ENCODE measurements at regions not wholly inside any gene's neighbourhood (a gene's known extent, or its start where the extent isn't known, plus 50 kb on each side); places are given as distances from the start of the nearest gene placed in this dataset.
"Not testable (repeated sequence)": the region's sequence is repeated elsewhere in the genome, so short reads cannot be mapped to it uniquely, and the experiment has no call there.

DNA sequence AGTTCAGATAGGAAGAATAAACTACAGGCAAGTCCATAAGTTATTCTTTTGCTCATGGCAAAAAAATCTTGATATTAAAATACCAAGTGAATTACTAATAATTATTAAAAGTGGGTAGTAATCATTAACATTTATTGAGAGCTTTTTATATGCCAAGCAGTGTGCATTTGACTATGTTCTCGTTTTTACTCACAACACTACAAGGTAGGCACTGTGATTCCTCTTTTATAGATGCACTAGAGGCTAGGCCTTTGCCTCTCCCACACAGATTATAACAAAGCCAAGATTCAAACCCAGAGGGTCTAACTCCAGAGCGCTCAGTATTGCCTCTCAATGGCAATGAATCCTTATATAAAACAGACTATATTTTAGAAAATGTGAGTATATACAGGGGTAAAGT lies 254.2 kb downstream of the NAF1 start:
- no peak for DNase-seq (ENCODE audit: insufficient read length, low spot score)
- no peak for FAIRE-seq
- no peak for TF ChIP-seq POLR2A (IDR thresholded peaks at IDR 0.05; ENCODE audit: low read depth, low read length)

DNA sequence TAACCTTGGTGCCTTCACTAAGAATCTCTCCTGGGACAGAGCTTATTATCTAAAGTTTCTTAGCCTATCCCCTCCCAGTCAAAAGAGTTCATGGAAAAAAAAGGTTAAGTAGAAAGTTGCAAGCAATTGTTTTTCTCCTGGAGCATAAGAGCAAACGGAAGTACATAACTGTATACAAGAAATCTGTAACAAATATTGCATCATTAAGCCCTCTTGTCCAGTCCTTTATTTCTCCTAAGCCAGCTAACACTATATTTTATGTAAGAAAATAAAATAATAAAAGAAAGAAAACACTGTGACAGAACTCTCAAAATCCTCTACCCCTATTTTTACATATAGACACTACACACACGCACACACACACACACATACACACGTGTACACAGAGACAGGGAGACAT lies 255.3 kb downstream of the NAF1 start:
- no peak for TF ChIP-seq POLR2A (IDR thresholded peaks at IDR 0.05; ENCODE audit: low read depth, low read length)
- FAIRE-seq, result no peak
- DNase-seq (ENCODE audit: insufficient read length, low spot score), result no peak

DNA sequence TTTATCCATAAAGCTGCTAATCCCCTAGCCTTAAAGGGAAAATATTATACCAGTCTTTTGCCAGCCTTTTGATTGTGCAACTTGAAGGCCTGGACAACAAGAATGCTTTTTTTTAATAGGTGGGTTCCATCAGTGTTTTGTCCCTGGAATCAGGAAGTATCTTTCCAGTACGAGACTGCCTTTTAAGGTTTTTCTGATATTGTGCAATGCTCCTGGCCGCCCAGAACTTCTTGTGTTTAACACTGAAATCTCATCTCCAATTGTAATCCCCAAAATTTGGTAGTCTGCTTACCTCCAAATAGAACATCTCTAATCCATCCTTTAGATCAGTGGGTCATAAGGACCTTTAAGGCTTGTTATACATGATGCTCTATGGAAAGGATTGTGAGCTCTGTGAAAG lies 256.7 kb downstream of the NAF1 start:
- no peak for TF ChIP-seq POLR2A (IDR thresholded peaks at IDR 0.05; ENCODE audit: low read depth, low read length)
- no peak for FAIRE-seq
- no peak for DNase-seq (ENCODE audit: insufficient read length, low spot score)

DNA sequence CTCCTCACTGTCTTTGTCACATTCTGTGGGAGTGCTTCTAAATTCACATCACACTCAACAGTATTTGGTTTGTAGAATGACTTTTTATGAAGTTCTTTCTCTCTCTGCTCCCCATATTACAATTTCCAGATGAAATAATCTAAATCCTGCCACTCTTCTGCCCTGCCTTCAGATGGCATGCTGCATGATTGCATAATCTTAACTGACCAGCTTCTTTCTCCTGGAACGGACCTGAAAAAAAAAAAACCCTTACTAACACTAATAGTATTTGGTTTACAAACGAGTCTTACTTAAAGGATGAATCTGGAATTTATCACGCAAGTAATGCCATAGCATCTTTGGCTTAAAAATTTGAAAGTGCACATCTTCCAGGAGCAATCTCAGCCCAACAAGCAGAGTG lies 272.3 kb downstream of the NAF1 start:
- FAIRE-seq (no peak), DNase-seq (ENCODE audit: insufficient read length, low spot score) (no peak)
- TF ChIP-seq POLR2A (IDR thresholded peaks at IDR 0.05; ENCODE audit: low read depth, low read length), result no peak

DNA sequence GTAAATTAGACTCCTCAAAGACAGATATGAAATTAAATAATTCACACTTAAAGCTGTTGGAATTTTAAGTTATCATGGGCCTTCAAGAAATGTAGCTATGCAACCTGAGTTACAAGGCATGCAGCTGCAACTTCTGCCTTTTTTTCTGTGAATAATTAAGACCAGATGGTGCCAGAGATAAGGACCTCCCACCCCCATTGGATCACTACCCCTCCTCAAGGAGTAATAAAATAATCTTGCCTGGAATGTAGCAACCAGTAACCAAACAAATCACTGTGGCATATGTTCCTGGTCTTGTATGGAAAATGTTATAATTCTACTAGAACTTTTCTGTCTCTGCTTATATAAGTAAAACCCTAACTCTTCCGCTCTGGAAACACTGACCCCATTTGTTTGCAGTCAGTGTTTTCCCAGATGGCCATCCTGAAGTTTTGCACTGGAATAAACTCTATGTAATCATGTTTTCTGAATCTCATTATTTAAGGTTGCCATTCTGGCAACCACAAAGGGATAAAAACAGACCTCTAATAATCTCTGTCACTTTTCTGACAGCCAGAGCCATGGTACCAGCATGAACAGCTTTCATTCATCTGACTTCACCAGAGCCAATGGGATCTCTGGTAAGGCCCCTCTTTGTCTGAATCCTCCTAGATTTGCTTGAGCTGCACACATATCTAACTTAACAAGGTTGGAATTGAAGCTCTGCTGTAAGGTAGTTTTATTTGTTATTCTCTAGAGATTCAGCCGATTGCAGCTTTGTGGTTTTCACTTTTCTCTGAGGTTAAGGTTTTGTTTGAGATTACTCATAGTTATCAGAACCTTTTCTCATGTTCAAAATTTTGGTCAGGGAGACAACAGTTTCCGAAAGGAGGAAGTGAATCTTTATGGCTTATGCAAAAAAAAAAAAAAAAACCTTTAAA lies 274.6 kb downstream of the NAF1 start:
- DNase-seq (ENCODE audit: insufficient read length, low spot score) (no peak), FAIRE-seq (no peak)
- no peak for TF ChIP-seq POLR2A (IDR thresholded peaks at IDR 0.05; ENCODE audit: low read depth, low read length)

DNA sequence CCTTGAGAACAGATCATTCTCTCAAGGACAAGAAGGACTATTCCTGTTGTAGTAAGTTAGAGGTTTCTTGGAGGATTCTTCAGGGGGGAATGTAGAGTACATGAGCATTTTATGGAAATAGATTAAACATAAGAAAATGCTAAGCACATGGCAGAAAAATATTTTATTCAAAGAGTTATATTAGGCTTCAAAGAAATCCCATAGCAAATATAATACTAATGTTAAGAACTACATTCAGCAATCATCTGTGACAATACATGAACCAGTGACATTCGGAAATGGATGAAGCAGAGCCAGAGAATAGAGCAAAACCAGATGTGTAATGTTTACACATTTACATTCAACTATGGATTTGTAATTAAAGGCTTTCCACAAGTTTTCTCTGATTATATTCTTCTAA lies 288.6 kb downstream of the NAF1 start:
- no peak for FAIRE-seq
- TF ChIP-seq POLR2A (IDR thresholded peaks at IDR 0.05; ENCODE audit: low read depth, low read length), result no peak
- no peak for DNase-seq (ENCODE audit: insufficient read length, low spot score)

DNA sequence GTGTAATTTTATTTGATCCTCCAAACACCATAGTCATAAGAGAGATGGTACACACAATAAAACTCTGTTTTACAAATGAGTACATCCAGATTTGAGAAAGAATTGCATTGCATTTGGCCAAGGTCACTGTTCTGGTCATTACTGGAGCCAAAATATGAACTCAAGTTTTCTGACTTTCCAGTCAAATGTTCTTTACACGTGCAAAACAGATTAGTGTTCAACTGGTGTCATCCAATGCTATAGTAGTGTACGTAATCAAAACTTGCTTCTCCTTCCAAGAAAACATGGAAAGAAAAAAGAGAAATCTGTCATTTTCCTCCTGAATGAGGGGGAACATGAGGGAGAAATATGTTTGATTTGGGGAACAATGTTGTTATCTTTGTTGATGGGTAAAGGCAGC lies 291.9 kb downstream of the NAF1 start:
- TF ChIP-seq POLR2A (IDR thresholded peaks at IDR 0.05; ENCODE audit: low read depth, low read length), result no peak
- DNase-seq (ENCODE audit: insufficient read length, low spot score), result no peak
- no peak for FAIRE-seq

DNA sequence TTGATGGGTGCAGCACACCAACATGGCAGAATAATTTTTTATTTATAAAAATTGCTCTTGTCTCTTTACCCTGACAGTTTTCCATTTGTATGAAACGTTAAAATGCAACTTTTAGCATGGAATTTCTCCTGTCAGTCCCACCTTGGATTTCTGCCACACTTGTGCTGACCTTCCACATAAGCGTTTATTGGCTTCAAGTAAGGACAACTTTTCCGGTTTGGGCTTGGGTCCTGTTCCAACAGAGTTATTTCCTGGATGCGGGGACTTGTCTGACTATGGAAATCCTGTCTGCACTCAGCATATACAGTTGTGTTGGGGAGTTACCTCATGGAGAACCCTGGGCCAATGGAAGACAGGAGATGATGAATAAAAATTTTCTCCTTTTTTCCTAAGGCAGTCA lies 294.7 kb downstream of the NAF1 start:
- no peak for TF ChIP-seq POLR2A (IDR thresholded peaks at IDR 0.05; ENCODE audit: low read depth, low read length)
- FAIRE-seq, result no peak
- DNase-seq (ENCODE audit: insufficient read length, low spot score), result no peak

DNA sequence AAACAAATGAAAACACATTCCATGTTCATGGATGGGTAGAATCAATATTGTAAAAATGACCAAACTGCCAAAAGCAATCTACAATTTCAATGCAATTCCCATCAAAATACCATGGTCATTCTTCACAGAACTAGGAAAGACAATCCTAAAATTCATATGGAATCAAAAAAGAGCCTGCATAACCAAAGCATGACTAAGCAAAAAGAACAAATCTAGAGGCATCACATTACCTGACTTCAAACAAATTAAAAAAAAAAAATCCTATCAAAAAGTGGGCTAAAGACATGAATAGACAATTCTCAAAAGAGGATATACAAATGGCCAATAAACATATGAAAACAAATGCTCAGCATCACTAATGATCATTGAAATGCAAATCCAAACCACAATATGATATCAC lies 297.5 kb downstream of the NAF1 start:
- TF ChIP-seq POLR2A (IDR thresholded peaks at IDR 0.05; ENCODE audit: low read depth, low read length), result no peak
- no peak for DNase-seq (ENCODE audit: insufficient read length, low spot score)
- FAIRE-seq, result no peak

DNA sequence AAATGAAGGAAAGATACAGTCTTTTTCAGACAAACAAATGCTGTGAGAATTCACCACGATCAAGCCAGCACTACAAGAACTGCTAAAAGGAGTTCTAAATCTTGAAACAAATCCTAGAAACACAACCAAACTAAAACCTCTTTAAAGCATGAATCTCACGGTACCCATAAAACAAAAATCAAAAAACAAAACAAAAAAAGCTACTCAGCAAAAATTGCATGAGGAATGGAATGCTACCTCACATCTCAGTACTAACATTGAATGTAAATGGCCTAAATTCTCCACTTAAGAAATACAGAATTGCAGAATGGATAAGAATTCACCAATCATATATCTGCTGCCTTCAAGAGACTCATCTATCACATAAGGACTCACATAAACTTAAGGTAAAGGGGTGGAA lies 300.1 kb downstream of the NAF1 start:
- DNase-seq (ENCODE audit: insufficient read length, low spot score), result no peak
- FAIRE-seq, result no peak
- no peak for TF ChIP-seq POLR2A (IDR thresholded peaks at IDR 0.05; ENCODE audit: low read depth, low read length)

DNA sequence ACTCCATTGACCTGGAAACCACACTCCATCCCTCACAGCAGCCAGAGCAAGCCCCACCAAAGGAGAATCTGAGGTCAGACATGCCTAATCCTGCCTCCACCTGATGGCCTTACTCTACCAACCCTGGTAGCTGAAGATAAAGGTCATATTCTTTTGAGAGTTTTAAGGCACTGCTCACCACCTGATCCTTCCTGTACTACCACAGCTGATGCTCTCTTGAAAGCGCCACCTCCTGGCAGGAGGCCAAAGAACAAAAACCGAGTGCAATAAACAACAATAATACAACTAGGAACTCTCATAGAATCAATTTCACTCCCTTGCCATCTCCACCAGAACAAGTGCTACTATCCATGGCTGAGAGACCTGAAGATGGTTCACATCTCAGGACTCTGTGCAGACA lies 301.6 kb downstream of the NAF1 start:
- no peak for FAIRE-seq
- TF ChIP-seq POLR2A (IDR thresholded peaks at IDR 0.05; ENCODE audit: low read depth, low read length), result no peak
- DNase-seq (ENCODE audit: insufficient read length, low spot score), result no peak

DNA sequence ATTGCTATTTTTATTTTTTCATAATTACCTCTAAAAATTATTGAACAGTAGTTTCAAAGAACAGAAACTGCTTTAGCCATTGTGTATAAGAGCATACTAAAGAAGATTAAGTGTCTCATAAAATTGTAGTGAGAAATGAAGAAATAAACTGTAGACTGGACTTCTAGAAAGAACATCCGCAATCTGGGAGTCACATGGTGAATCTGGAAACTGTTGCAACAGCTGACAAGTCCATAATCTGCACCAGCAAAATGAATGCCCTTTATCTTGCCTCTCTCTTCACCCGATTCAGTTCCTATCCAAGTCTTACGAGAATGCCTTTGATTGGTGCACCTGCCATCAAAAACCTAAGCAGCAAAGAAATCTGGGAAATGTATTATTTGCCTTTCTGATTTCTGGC lies 312.9 kb downstream of the NAF1 start:
- FAIRE-seq (no peak), DNase-seq (ENCODE audit: insufficient read length, low spot score) (no peak)
- TF ChIP-seq POLR2A (IDR thresholded peaks at IDR 0.05; ENCODE audit: low read depth, low read length), result no peak

DNA sequence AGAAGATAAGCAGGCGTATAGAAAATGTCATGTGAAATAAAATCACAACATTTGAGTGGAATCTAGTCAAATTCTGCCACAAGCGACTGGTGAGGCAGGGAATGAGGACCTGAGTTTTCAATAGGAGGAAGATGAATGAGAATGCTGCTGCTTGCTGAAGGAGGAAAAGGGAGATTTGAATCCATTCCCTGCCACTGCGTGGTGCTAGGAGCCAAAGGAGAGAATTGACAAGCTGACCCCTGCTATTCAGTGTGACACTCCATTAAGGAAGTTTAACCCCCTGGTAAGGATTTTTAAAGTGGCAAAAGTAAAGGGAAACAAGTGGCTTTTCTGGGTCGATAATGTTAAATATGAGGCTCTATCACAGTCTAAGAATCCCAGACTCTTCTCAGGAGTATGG lies 314.0 kb downstream of the NAF1 start:
- FAIRE-seq (no peak), DNase-seq (ENCODE audit: insufficient read length, low spot score) (no peak)
- no peak for TF ChIP-seq POLR2A (IDR thresholded peaks at IDR 0.05; ENCODE audit: low read depth, low read length)

DNA sequence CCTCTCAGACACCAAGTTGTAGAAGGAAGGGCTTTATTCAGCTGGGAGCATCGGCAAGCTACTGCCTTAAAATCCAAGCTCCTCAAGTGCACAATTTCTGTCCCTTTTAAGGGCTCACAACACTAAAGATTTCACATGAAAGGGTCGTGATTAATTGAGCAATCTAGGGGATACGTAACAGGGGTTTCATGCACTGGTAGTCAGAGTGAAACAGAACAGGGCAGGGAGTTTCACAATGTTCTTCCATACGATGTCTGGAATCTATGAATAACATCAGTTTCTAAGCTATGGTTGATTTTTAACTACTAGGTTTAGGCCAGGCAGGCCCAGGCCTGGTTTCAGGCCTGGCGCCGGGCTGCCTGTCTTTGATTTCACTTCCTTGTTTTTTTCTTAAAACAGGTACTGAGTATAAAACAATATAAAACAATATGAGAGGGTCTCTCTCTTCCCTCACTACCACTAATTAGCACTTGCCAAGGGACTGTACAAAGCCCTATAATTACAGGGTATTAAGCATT lies 315.4 kb downstream of the NAF1 start:
- not testable (repeated sequence) for FAIRE-seq; DNase-seq (ENCODE audit: insufficient read length, low spot score)

DNA sequence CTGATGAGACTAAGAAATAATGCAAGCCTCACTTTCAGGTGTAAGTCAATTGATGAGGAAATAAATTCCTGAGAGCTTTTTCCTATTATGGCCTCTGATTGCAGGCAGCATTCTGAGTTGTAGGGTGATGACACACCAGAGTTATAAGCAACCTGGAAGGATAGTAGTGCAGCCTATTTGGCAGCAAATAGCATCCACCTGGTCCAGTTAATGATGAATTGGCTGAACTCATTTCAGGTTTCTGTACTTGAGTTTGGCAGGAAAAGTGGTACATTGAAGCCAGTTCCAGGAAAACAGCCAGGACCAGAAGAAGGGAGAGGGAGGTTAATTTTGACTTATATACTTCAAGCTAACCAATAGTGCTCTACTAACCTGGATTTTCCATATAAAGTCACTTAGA lies 316.8 kb downstream of the NAF1 start:
- DNase-seq (ENCODE audit: insufficient read length, low spot score) (no peak), FAIRE-seq (no peak)
- TF ChIP-seq POLR2A (IDR thresholded peaks at IDR 0.05; ENCODE audit: low read depth, low read length), result no peak
